ENCODE measurements at regions not wholly inside any gene's neighbourhood (a gene's known extent, or its start where the extent isn't known, plus 50 kb on each side); places are given as distances from the start of the nearest gene placed in this dataset.

GRCh38 chr15:39025321-39025720 lies 460.7 kb upstream of the RASGRP1 start:
- TF ChIP-seq, protein P1, sequence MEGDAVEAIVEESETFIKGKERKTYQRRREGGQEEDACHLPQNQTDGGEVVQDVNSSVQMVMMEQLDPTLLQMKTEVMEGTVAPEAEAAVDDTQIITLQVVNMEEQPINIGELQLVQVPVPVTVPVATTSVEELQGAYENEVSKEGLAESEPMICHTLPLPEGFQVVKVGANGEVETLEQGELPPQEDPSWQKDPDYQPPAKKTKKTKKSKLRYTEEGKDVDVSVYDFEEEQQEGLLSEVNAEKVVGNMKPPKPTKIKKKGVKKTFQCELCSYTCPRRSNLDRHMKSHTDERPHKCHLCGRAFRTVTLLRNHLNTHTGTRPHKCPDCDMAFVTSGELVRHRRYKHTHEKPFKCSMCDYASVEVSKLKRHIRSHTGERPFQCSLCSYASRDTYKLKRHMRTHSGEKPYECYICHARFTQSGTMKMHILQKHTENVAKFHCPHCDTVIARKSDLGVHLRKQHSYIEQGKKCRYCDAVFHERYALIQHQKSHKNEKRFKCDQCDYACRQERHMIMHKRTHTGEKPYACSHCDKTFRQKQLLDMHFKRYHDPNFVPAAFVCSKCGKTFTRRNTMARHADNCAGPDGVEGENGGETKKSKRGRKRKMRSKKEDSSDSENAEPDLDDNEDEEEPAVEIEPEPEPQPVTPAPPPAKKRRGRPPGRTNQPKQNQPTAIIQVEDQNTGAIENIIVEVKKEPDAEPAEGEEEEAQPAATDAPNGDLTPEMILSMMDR (IDR thresholded peaks at IDR 0.05): no peak
- no peak for TF ChIP-seq POLR2A (IDR thresholded peaks at IDR 0.05)

Data from esophagus squamous epithelium (tissue), 4 donors.